ENCODE measurements at regions not wholly inside any gene's neighbourhood (a gene's known extent, or its start where the extent isn't known, plus 50 kb on each side); places are given as distances from the start of the nearest gene placed in this dataset.

DNA sequence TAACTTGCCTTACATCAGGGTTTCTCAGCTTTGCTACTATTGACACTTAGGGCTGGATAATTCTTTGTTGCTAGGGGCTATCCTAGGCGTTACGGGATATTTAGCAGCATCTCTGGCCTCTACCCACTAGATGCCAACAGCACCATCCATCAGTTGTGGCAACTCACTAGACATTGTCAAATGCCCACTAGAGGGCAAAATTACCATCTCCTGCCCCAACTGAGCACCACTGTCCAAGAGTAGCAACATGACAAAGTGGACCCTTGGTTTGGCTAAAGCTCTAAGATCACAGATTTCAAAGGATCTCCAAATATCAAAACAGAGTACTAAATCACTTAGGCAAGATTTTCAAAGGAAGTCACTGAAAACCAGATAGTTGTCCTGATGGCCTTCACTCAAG, 251.7 kb upstream of the TBX3 start:
- no peak for DNase-seq (ENCODE audit: low spot score)
- H4K20me1 ChIP-seq (ENCODE audit: low read depth), result no peaks in the 10 kb centered on the region
- no peak overlapping the region for H3K27ac ChIP-seq
- H3K4me3 ChIP-seq, result no peak overlapping the region
- Mint-ChIP-seq H3K27me3 (ENCODE audit: insufficient read depth, low read depth) (peaks cover 8% of the 10 kb centered on the region), H3K36me3 (no peaks in the 10 kb centered on the region), H3K4me3 (no peak overlapping the region), H3K9me3 (peaks cover 13% of the 10 kb centered on the region), H3K4me1 (peaks cover 16% of the 10 kb centered on the region), H3K27ac (no peak overlapping the region)
- no peak overlapping the region for H3K4me2 ChIP-seq
- H3K9ac ChIP-seq, result no peak overlapping the region
- peaks cover 9% of the 10 kb centered on the region for H3F3A ChIP-seq (ENCODE audit: low read depth)
- no peak for TF ChIP-seq EZH2 (IDR thresholded peaks at IDR 0.05)
- TF ChIP-seq, protein P1, sequence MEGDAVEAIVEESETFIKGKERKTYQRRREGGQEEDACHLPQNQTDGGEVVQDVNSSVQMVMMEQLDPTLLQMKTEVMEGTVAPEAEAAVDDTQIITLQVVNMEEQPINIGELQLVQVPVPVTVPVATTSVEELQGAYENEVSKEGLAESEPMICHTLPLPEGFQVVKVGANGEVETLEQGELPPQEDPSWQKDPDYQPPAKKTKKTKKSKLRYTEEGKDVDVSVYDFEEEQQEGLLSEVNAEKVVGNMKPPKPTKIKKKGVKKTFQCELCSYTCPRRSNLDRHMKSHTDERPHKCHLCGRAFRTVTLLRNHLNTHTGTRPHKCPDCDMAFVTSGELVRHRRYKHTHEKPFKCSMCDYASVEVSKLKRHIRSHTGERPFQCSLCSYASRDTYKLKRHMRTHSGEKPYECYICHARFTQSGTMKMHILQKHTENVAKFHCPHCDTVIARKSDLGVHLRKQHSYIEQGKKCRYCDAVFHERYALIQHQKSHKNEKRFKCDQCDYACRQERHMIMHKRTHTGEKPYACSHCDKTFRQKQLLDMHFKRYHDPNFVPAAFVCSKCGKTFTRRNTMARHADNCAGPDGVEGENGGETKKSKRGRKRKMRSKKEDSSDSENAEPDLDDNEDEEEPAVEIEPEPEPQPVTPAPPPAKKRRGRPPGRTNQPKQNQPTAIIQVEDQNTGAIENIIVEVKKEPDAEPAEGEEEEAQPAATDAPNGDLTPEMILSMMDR (IDR thresholded peaks at IDR 0.05), result peak; percentile 33
- TF ChIP-seq EZH2phosphoT487 (IDR thresholded peaks at IDR 0.05), result no peak
- H3K79me2 ChIP-seq (ENCODE audit: low read depth), result no peaks in the 10 kb centered on the region
- H2AFZ ChIP-seq (replicated peaks), result no peak overlapping the region
- no peaks in the 10 kb centered on the region for H3K36me3 ChIP-seq
- H3K4me1 ChIP-seq, result peaks cover 12% of the 10 kb centered on the region
- no peaks in the 10 kb centered on the region for H3K27me3 ChIP-seq
- H3K9me3 ChIP-seq (ENCODE audit: low read depth), result no peaks in the 10 kb centered on the region

- Histone ChIP-seq H3K4me3 (no peak overlapping the region), H3K9ac (no peak overlapping the region), H2AFZ (replicated peaks) (no peak overlapping the region), H3K27me3 (no peaks in the 10 kb centered on the region), H3K9me3 (ENCODE audit: low read depth) (no peaks in the 10 kb centered on the region), H3K79me2 (ENCODE audit: low read depth) (no peaks in the 10 kb centered on the region), H3K4me2 (no peak overlapping the region), H3K4me1 (peaks cover 3% of the 10 kb centered on the region), H3F3A (ENCODE audit: low read depth) (peaks cover under 1% of the 10 kb centered on the region), H4K20me1 (ENCODE audit: low read depth) (no peaks in the 10 kb centered on the region), H3K27ac (no peak overlapping the region), H3K36me3 (no peaks in the 10 kb centered on the region)
- H3K4me1 Mint-ChIP-seq, result peaks cover 9% of the 10 kb centered on the region
- H3K27ac Mint-ChIP-seq, result no peak overlapping the region
- TF ChIP-seq, protein P1 (IDR thresholded peaks at IDR 0.05), result no peak
- no peak for TF ChIP-seq EZH2 (IDR thresholded peaks at IDR 0.05)
- no peak for TF ChIP-seq EZH2phosphoT487 (IDR thresholded peaks at IDR 0.05)
- no peak overlapping the region for H3K4me3 Mint-ChIP-seq
- no peak for DNase-seq (ENCODE audit: low spot score)
- peaks cover 9% of the 10 kb centered on the region for H3K27me3 Mint-ChIP-seq (ENCODE audit: insufficient read depth, low read depth)
- H3K9me3 Mint-ChIP-seq, result peaks cover 18% of the 10 kb centered on the region
- H3K36me3 Mint-ChIP-seq, result no peaks in the 10 kb centered on the region
These were observed 249.6 kb upstream of the TBX3 start for GRCh38 chr12:114933428-114934160.

DNA sequence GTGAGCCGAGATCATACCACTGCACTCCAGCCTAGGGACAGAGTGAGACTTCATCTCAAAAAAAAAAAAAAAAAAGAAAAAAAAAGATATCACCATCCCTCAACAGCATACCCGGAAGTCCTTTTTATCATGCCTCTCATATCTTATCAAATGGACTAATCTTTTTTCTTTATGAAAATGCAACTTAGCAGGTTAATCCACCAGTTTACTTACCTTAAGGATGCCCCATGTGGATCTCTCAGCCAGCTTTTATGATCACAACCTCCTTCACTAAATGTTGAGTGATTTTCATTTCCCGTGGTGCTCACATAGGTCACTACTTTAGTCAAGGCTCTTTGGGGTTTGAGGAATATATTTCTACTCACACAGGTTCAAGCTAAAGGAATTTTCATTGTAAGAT, 248.8 kb upstream of the TBX3 start:
- no peaks in the 10 kb centered on the region for H3F3A ChIP-seq (ENCODE audit: low read depth)
- no peak overlapping the region for H3K4me3 ChIP-seq
- H4K20me1 ChIP-seq (ENCODE audit: low read depth), result no peaks in the 10 kb centered on the region
- H3K27ac ChIP-seq, result no peak overlapping the region
- H3K27me3 ChIP-seq, result no peaks in the 10 kb centered on the region
- no peaks in the 10 kb centered on the region for H3K36me3 ChIP-seq
- TF ChIP-seq, protein P1 (IDR thresholded peaks at IDR 0.05), result no peak
- TF ChIP-seq EZH2 (IDR thresholded peaks at IDR 0.05) (no peak), EZH2phosphoT487 (IDR thresholded peaks at IDR 0.05) (no peak)
- H3K27ac Mint-ChIP-seq, result no peak overlapping the region
- no peaks in the 10 kb centered on the region for H3K36me3 Mint-ChIP-seq
- H3K9me3 ChIP-seq (ENCODE audit: low read depth), result no peaks in the 10 kb centered on the region
- no peak overlapping the region for H3K4me2 ChIP-seq
- H3K79me2 ChIP-seq (ENCODE audit: low read depth), result no peaks in the 10 kb centered on the region
- H3K4me3 Mint-ChIP-seq, result no peak overlapping the region
- peaks cover 4% of the 10 kb centered on the region for H3K4me1 Mint-ChIP-seq
- DNase-seq (ENCODE audit: low spot score), result no peak
- H2AFZ ChIP-seq (replicated peaks), result no peak overlapping the region
- H3K4me1 ChIP-seq, result no peaks in the 10 kb centered on the region
- H3K9ac ChIP-seq, result no peak overlapping the region
- peaks cover 9% of the 10 kb centered on the region for H3K27me3 Mint-ChIP-seq (ENCODE audit: insufficient read depth, low read depth)
- peaks cover 18% of the 10 kb centered on the region for H3K9me3 Mint-ChIP-seq
